ENCODE measurements at regions not wholly inside any gene's neighbourhood (a gene's known extent, or its start where the extent isn't known, plus 50 kb on each side); places are given as distances from the start of the nearest gene placed in this dataset.

- Histone ChIP-seq H3K9ac (replicated peaks; ENCODE audit: extremely low read depth, insufficient read depth, low read length) (peak overlapping the region; percentile 96), H3K9me1 (replicated peaks; ENCODE audit: control insufficient read depth, extremely low read depth, insufficient read depth, low read length) (no peaks in the 10 kb centered on the region), H2AFZ (ENCODE audit: low read depth, low read length) (peak overlapping the region; percentile 67), H3K4me3 (replicated peaks in 1 of 3; ENCODE audit: insufficient read depth in 1 of 3, low read depth in 1 of 3, low read length in 3 of 3) (peak overlapping the region in 1 of 3 experiments; percentile 25), H3K36me3 (ENCODE audit: control insufficient read depth in 2 of 2, extremely low read depth in 1 of 2, insufficient read depth in 2 of 2, low read length in 2 of 2) (no peaks in the 10 kb centered on the region), H3K4me2 (ENCODE audit: insufficient read depth, low read length) (peak overlapping the region; percentile 84), H3K4me1 (ENCODE audit: control insufficient read depth, extremely low read depth, insufficient read depth, low read length) (peaks cover 35% of the 10 kb centered on the region), H3K79me2 (ENCODE audit: control insufficient read depth, insufficient read depth, low read length) (no peaks in the 10 kb centered on the region), H3K9me3 (replicated peaks; ENCODE audit: control insufficient read depth, insufficient read depth, low read length) (no peaks in the 10 kb centered on the region), H3K27me3 (ENCODE audit: control insufficient read depth in 2 of 2, insufficient read depth in 2 of 2, low read length in 2 of 2) (no peaks in the 10 kb centered on the region), H4K20me1 (replicated peaks; ENCODE audit: control insufficient read depth, extremely low read depth, insufficient read depth, low read length) (no peaks in the 10 kb centered on the region), H3K27ac (ENCODE audit: insufficient read depth, low read depth, low read length) (peak overlapping the region; percentile 99)
- ChIA-PET POLR2A (interaction anchor here (0.6 to 1.6 kb wide), 2 partner anchors 80 to 243 kb away, joined by 3 to 6 read pairs; no protein-coding TSS in a partner anchor), CTCF (interaction anchor here (1.5 to 1.9 kb wide), 4 partner anchors 42 to 1530 kb away, joined by 3 to 16 read pairs (median 7); no protein-coding TSS in a partner anchor)
- BruUV-seq (replicated peaks) = no TSS peak
- no peak for FAIRE-seq
- intact Hi-C loops (cut with micrococcal nuclease) = loop anchor here (1.0 kb wide), 9 partner anchors 42 to 398 kb away; partner anchors contain the start of gene CELF2
- dilution Hi-C loops (cut with MboI; ENCODE audit: extremely low pct_ligation_motif_present, low sequenced_read_pairs) = no loop called here
- no peak for DNase-seq (ENCODE audit: low read depth, low spot score)
- no peak for TF ChIP-seq POLR2AphosphoS5 (IDR thresholded peaks at IDR 0.05; ENCODE audit: insufficient read depth, low read depth, low read length)
- TF ChIP-seq POLR2A (IDR thresholded peaks at IDR 0.05; ENCODE audit: low read depth, low read length) = no peak
- TF ChIP-seq MAX (IDR thresholded peaks at IDR 0.05; ENCODE audit: insufficient read depth, insufficient read length) = no peak
- no peak for TF ChIP-seq EZH2 (IDR thresholded peaks at IDR 0.05; ENCODE audit: borderline replicate concordance, low read depth, low read length, severe bottlenecking)
- no peak for TF ChIP-seq GATA2 (IDR thresholded peaks at IDR 0.05; ENCODE audit: insufficient read depth, insufficient read length, low read depth, low read length)
- no peak for TF ChIP-seq MYC (IDR thresholded peaks at IDR 0.05; ENCODE audit: low read depth, low read length)
- no peak for TF ChIP-seq CTCF (IDR thresholded peaks at IDR 0.05; ENCODE audit: extremely low read depth in 1 of 2, insufficient read depth in 1 of 2, low read depth in 1 of 2, low read length in 2 of 2)
- TF ChIP-seq FOS (IDR thresholded peaks at IDR 0.05; ENCODE audit: borderline replicate concordance, insufficient read depth, low read length) = no peak
- TF ChIP-seq JUN (IDR thresholded peaks at IDR 0.05; ENCODE audit: borderline replicate concordance, insufficient read depth, insufficient read length, low read depth) = no peak
These were observed 144.9 kb upstream of the CELF2 start for GRCh38 chr10:10872764-10873163.

Measured in endothelial cell of umbilical vein (primary cell).